MM.1S (cell line): ENCODE measurements at regions not wholly inside any gene's neighbourhood (a gene's known extent, or its start where the extent isn't known, plus 50 kb on each side); places are given as distances from the start of the nearest gene placed in this dataset.

Source experiments
- DNase-seq: peaks from one replicate; pipeline ENCODE4 v3.0.0-alpha.2; 2015
- H2AFZ ChIP-seq: fragments of 300-600 bp; sonication (generic); 2 replicates; pipeline ENCODE4 v1.6.0; 2016; ENCODE audit warnings: antibody characterized with exemption, low read length
- H3F3A ChIP-seq: fragments of 300-600 bp; sonication (generic); 2 replicates; pipeline ENCODE4 v1.6.1; 2016; ENCODE audit warnings: mild to moderate bottlenecking, antibody characterized with exemption, low read length, moderate library complexity, mixed read lengths; ENCODE audit not compliant: insufficient read depth
- H3K27ac ChIP-seq: fragments of 300-600 bp; sonication (generic); 2 replicates; pipeline ENCODE4 v1.5.1; 2016; ENCODE audit warnings: mild to moderate bottlenecking, low read length
- H3K27me3 ChIP-seq: fragments of 300-600 bp; sonication (generic); replicated peaks from 2 replicates; pipeline ENCODE4 v1.6.0; 2016; ENCODE audit warnings: low read length; ENCODE audit not compliant: insufficient read depth
- H3K36me3 ChIP-seq: fragments of 300-600 bp; sonication (generic); replicated peaks from 2 replicates; pipeline ENCODE4 v1.6.1; 2016; ENCODE audit warnings: mild to moderate bottlenecking, low read length, mixed read lengths; ENCODE audit not compliant: insufficient read depth
- H3K4me1 ChIP-seq: fragments of 300-600 bp; sonication (generic); 2 replicates; pipeline ENCODE4 v1.6.1; 2016; ENCODE audit warnings: low read length, mixed read lengths
- H3K4me2 ChIP-seq: fragments of 300-600 bp; sonication (generic); 2 replicates; pipeline ENCODE4 v1.6.0; 2016; ENCODE audit warnings: low read depth, low read length
- H3K4me3 ChIP-seq: fragments of 300-600 bp; sonication (generic); 2 replicates; pipeline ENCODE4 v1.5.1; 2016; ENCODE audit warnings: low read length, mixed read lengths
- H3K79me2 ChIP-seq: fragments of 300-600 bp; sonication (generic); 2 replicates; pipeline ENCODE4 v1.6.1; 2016; ENCODE audit warnings: mixed run types, low read length, mixed read lengths
- H3K9ac ChIP-seq: fragments of 300-600 bp; sonication (generic); 2 replicates; pipeline ENCODE4 v1.6.1; 2016; ENCODE audit warnings: low read length, mixed read lengths
- H3K9me2 ChIP-seq: fragments of 300-600 bp; sonication (generic); replicated peaks from 2 replicates; pipeline ENCODE4 v1.6.1; 2016; ENCODE audit warnings: mild to moderate bottlenecking, low read length, mixed read lengths; ENCODE audit not compliant: insufficient read depth
- H3K9me3 ChIP-seq: fragments of 300-600 bp; sonication (generic); replicated peaks from 2 replicates; pipeline ENCODE4 v1.6.1; 2016; ENCODE audit warnings: mild to moderate bottlenecking, low read length, mixed read lengths; ENCODE audit not compliant: insufficient read depth
- H4K20me1 ChIP-seq: fragments of 300-600 bp; sonication (generic); 2 replicates; pipeline ENCODE4 v1.6.1; 2016; ENCODE audit warnings: mild to moderate bottlenecking, low read length, moderate library complexity, mixed read lengths; ENCODE audit not compliant: insufficient read depth
- EZH2 ChIP-seq: fragments of 300-600 bp; sonication (generic); optimal IDR thresholded peaks from 2 replicates; pipeline ENCODE3; 2017; ENCODE audit warnings: low read depth, mild to moderate bottlenecking, antibody characterized with exemption, low read length, mixed read lengths
- EZH2phosphoT487 ChIP-seq: fragments of 300-600 bp; sonication (generic); IDR thresholded peaks from 2 replicates; pipeline ENCODE4 v1.6.1; 2018; ENCODE audit warnings: antibody characterized with exemption, low read length
- TF ChIP-seq, protein P1 (sequence below): fragments of 300-600 bp; sonication (generic); IDR thresholded peaks from 2 replicates; pipeline ENCODE4 v1.5.1; 2016; ENCODE audit warnings: antibody characterized with exemption, low read length, mixed read lengths

DNA sequence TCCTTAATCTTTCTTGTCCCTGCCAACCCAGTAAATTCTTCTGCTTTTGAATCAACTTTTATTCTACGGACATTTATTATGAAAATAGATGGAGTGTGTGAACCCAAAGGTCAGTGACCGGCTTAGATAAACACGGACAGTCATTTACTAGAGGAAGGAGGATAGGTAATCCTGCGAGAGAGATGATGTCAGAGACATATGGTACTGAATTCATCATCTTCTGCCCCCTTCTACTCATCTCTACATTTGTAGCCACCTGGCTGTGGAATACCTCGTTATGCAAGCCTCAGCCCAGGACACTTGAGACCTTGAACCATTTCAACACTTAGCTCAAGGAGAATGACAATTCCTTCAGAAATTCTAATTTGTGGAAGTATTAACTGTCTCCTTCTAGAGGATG is 443.6 kb downstream of the TDRD15 start:
- TF ChIP-seq EZH2: no peak
- no peak for DNase-seq
- H3K36me3 ChIP-seq: no peaks in the 10 kb centered on the region
- H3K4me2 ChIP-seq: no peak overlapping the region
- no peaks in the 10 kb centered on the region for H3K27me3 ChIP-seq
- no peak overlapping the region for H2AFZ ChIP-seq
- no peaks in the 10 kb centered on the region for H3K9me3 ChIP-seq
- H3K4me3 ChIP-seq: no peak overlapping the region
- no peaks in the 10 kb centered on the region for H3K9me2 ChIP-seq
- no peaks in the 10 kb centered on the region for H3K79me2 ChIP-seq
- no peak overlapping the region for H3K27ac ChIP-seq
- H3K9ac ChIP-seq: no peak overlapping the region
- H4K20me1 ChIP-seq: no peaks in the 10 kb centered on the region
- H3F3A ChIP-seq: no peaks in the 10 kb centered on the region
- no peaks in the 10 kb centered on the region for H3K4me1 ChIP-seq

GRCh38 chr2:21571686-21572085 is 447.9 kb downstream of the TDRD15 start:
- DNase-seq: no peak
- Histone ChIP-seq H3K9me3 (no peaks in the 10 kb centered on the region), H4K20me1 (no peaks in the 10 kb centered on the region), H3K4me2 (no peak overlapping the region), H3K27ac (no peak overlapping the region), H3K9ac (no peak overlapping the region), H3K27me3 (no peaks in the 10 kb centered on the region), H3K36me3 (no peaks in the 10 kb centered on the region), H3K9me2 (no peaks in the 10 kb centered on the region), H3K4me3 (no peak overlapping the region), H3K79me2 (no peaks in the 10 kb centered on the region), H3K4me1 (no peaks in the 10 kb centered on the region), H2AFZ (no peak overlapping the region), H3F3A (no peaks in the 10 kb centered on the region)
- TF ChIP-seq, protein P1, sequence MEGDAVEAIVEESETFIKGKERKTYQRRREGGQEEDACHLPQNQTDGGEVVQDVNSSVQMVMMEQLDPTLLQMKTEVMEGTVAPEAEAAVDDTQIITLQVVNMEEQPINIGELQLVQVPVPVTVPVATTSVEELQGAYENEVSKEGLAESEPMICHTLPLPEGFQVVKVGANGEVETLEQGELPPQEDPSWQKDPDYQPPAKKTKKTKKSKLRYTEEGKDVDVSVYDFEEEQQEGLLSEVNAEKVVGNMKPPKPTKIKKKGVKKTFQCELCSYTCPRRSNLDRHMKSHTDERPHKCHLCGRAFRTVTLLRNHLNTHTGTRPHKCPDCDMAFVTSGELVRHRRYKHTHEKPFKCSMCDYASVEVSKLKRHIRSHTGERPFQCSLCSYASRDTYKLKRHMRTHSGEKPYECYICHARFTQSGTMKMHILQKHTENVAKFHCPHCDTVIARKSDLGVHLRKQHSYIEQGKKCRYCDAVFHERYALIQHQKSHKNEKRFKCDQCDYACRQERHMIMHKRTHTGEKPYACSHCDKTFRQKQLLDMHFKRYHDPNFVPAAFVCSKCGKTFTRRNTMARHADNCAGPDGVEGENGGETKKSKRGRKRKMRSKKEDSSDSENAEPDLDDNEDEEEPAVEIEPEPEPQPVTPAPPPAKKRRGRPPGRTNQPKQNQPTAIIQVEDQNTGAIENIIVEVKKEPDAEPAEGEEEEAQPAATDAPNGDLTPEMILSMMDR: no peak
- TF ChIP-seq EZH2 (no peak), EZH2phosphoT487 (no peak)

DNA sequence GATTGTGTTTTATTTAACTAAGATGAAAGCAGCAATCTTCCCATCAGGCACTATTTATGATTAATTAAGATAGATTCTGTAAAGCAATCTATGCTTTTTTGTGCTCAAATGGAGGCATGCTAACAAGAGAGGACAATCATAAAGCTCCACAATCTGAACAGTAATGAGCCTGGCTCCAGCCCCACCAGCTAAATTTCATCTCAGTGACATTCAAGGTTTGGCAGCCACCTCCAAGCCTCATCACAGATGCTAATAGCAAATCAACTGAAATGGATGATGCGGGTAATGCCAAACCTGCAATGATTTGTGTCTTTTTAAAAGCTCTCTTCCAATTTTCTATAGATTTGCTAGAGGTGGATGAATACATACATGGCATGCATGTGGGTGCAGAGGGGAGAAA is 456.6 kb downstream of the TDRD15 start:
- TF ChIP-seq EZH2 (no peak), EZH2phosphoT487 (no peak)
- TF ChIP-seq, protein P1: no peak
- no peak overlapping the region for H3K4me2 ChIP-seq

DNA sequence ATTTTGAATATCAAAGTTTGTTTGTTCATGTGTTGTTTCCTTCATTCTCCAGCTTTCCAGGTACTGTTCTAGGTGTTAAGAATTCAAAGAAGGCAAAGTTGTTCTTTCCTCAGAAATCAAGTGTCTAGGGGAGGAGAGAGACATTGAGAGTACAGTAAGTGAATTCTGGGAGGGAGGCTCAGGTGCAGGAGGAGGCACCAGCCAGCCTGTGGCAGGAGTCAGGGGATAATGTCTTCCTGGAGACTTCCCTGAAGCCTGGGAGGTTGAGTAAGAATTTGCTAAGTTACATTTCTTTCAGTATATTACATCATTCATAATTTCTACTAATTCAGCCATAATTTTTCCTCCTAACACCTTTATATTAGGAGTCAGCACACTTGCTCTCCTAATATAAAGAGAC is 462.1 kb downstream of the TDRD15 start:
- H3K4me1 ChIP-seq: no peaks in the 10 kb centered on the region
- H3K9ac ChIP-seq: no peak overlapping the region
- H3K4me2 ChIP-seq: no peak overlapping the region
- H3K4me3 ChIP-seq: no peak overlapping the region
- H4K20me1 ChIP-seq: no peaks in the 10 kb centered on the region
- H3K9me3 ChIP-seq: no peaks in the 10 kb centered on the region
- no peaks in the 10 kb centered on the region for H3K27me3 ChIP-seq
- DNase-seq: no peak
- no peaks in the 10 kb centered on the region for H3K9me2 ChIP-seq
- TF ChIP-seq EZH2: no peak
- TF ChIP-seq EZH2phosphoT487: no peak
- TF ChIP-seq, protein P1: no peak
- no peaks in the 10 kb centered on the region for H3F3A ChIP-seq
- H3K36me3 ChIP-seq: no peaks in the 10 kb centered on the region
- no peak overlapping the region for H2AFZ ChIP-seq
- no peaks in the 10 kb centered on the region for H3K79me2 ChIP-seq
- H3K27ac ChIP-seq: no peak overlapping the region

More for the DNA sequence above, 456.6 kb downstream of the TDRD15 start:
- Histone ChIP-seq H3K79me2 (no peaks in the 10 kb centered on the region), H3K27me3 (no peaks in the 10 kb centered on the region), H3K4me3 (no peak overlapping the region), H2AFZ (no peak overlapping the region), H3K27ac (no peak overlapping the region), H3K9me3 (no peaks in the 10 kb centered on the region), H3K36me3 (no peaks in the 10 kb centered on the region), H3K4me1 (no peaks in the 10 kb centered on the region), H4K20me1 (no peaks in the 10 kb centered on the region), H3K9me2 (no peaks in the 10 kb centered on the region), H3F3A (no peaks in the 10 kb centered on the region), H3K9ac (no peak overlapping the region)
- no peak for DNase-seq
